ENCODE measurements at regions not wholly inside any gene's neighbourhood (a gene's known extent, or its start where the extent isn't known, plus 50 kb on each side); places are given as distances from the start of the nearest gene placed in this dataset.

- Mint-ChIP-seq H3K27ac (peak overlapping the region; percentile 79 to 94 (median 85)), H3K36me3 (ENCODE audit: low read depth) (no peaks in the 10 kb centered on the region), H3K4me3 (peak overlapping the region; percentile 76 to 89 (median 88)), H3K27me3 (ENCODE audit: low read depth) (no peaks in the 10 kb centered on the region), H3K9me3 (peaks cover 4% of the 10 kb centered on the region), H3K4me1 (peaks cover 6% of the 10 kb centered on the region)
- no peak for TF ChIP-seq CTCF (IDR thresholded peaks at IDR 0.05; ENCODE audit: unreplicated experiment in 3 of 3)
Measured at GRCh38 chr4:116925900-116926457, 159.4 kb downstream of the TRAM1L1 start.

DNA sequence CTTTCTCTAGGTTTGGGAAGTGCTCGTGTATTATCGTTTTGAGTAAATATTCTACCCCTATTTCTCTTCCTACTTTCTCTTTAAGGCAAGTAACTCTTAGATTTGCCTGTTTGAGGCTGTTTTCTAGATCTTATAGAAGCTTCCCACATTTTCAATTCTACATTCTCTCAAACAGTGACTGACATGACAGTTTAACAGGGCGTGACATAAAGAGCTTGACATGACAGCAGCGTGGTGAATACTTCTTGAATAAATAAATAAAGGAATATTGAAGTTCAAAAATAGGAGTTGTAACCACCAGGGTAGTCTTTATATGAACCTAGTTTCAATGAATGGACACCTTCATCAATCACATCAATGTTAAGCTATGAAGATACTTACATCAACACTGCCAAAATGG lies 162.0 kb downstream of the TRAM1L1 start:
- Mint-ChIP-seq H3K27ac (no peak overlapping the region), H3K9me3 (peaks cover 13% of the 10 kb centered on the region), H3K36me3 (ENCODE audit: low read depth) (no peaks in the 10 kb centered on the region), H3K27me3 (ENCODE audit: low read depth) (no peaks in the 10 kb centered on the region), H3K4me1 (peaks cover 6% of the 10 kb centered on the region), H3K4me3 (no peak overlapping the region)
- TF ChIP-seq CTCF (IDR thresholded peaks at IDR 0.05; ENCODE audit: unreplicated experiment in 3 of 3) = no peak

- Mint-ChIP-seq H3K27me3 (ENCODE audit: low read depth) (no peaks in the 10 kb centered on the region), H3K36me3 (ENCODE audit: low read depth) (no peaks in the 10 kb centered on the region), H3K27ac (no peak overlapping the region), H3K4me1 (peaks cover 11% of the 10 kb centered on the region), H3K4me3 (no peak overlapping the region), H3K9me3 (no peaks in the 10 kb centered on the region)
- no peak for TF ChIP-seq CTCF (IDR thresholded peaks at IDR 0.05; ENCODE audit: unreplicated experiment in 3 of 3)
Measured at GRCh38 chr4:116913451-116913850, 171.9 kb downstream of the TRAM1L1 start.

DNA sequence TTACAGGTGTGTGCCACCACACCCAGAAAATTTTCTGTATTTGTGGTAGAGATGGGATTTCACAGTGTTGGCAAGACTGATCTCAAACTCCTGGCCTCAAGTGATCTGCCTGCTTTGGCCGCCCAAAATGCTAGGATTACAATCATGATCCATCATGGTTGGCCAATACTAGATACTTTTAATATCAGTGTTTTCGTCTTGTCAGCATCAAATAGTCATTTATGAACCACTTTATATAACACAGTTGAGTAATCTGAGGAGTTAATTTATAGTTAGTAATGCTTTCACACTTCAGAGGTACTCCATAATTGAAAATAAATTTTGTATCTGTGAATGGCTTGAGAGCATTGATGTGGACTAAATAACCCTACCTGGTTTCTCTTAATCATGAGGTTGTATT lies 178.6 kb downstream of the TRAM1L1 start:
- Mint-ChIP-seq H3K27me3 (ENCODE audit: low read depth) (no peaks in the 10 kb centered on the region), H3K9me3 (no peaks in the 10 kb centered on the region), H3K4me3 (no peak overlapping the region), H3K36me3 (ENCODE audit: low read depth) (no peaks in the 10 kb centered on the region), H3K4me1 (no peaks in the 10 kb centered on the region), H3K27ac (no peak overlapping the region)
- no peak for TF ChIP-seq CTCF (IDR thresholded peaks at IDR 0.05; ENCODE audit: unreplicated experiment in 3 of 3)

DNA sequence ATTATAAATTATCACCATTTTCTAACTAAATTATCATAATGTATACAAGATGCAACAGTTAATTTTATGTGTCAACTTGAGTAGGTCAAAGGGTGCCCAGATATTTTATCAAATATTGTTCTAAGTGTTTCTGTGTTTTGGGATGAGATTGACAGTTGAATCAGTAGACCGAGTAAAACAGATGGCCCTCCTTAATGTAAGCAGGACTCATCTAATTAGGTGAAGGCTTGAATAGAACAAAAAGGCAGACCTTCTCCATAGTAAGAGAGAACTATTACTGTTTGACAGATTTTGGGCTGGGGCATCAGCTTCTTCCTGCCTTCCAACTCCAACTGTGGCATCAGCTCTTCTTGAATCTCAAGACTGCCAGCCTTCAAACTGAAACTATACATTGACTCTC lies 185.8 kb downstream of the TRAM1L1 start:
- no peaks in the 10 kb centered on the region for H3K4me1 Mint-ChIP-seq
- no peak overlapping the region for H3K4me3 Mint-ChIP-seq
- H3K27me3 Mint-ChIP-seq (ENCODE audit: low read depth) = no peaks in the 10 kb centered on the region
- H3K27ac Mint-ChIP-seq = no peak overlapping the region
- H3K36me3 Mint-ChIP-seq (ENCODE audit: low read depth) = no peaks in the 10 kb centered on the region
- TF ChIP-seq CTCF (IDR thresholded peaks at IDR 0.05; ENCODE audit: unreplicated experiment in 3 of 3) = no peak
- H3K9me3 Mint-ChIP-seq = no peaks in the 10 kb centered on the region

GRCh38 chr4:116885579-116885978 lies 199.8 kb downstream of the TRAM1L1 start:
- no peaks in the 10 kb centered on the region for H3K36me3 Mint-ChIP-seq (ENCODE audit: low read depth)
- TF ChIP-seq CTCF (IDR thresholded peaks at IDR 0.05; ENCODE audit: unreplicated experiment in 3 of 3) = no peak
- H3K27ac Mint-ChIP-seq = no peak overlapping the region
- no peaks in the 10 kb centered on the region for H3K9me3 Mint-ChIP-seq
- no peaks in the 10 kb centered on the region for H3K27me3 Mint-ChIP-seq (ENCODE audit: low read depth)
- peaks cover 5% of the 10 kb centered on the region for H3K4me1 Mint-ChIP-seq
- H3K4me3 Mint-ChIP-seq = no peak overlapping the region

Data from nephron (organoid).